ENCODE measurements at regions not wholly inside any gene's neighbourhood (a gene's known extent, or its start where the extent isn't known, plus 50 kb on each side); places are given as distances from the start of the nearest gene placed in this dataset.
"Not testable (repeated sequence)": the region's sequence is repeated elsewhere in the genome, so short reads cannot be mapped to it uniquely, and the experiment has no call there.

- DNase-seq (ENCODE audit: extremely low read depth, insufficient read length), result no peak
Observed at GRCh38 chr1:19559641-19560040, 74.3 kb upstream of the CAPZB start.

GRCh38 chr1:19557609-19558051, 72.3 kb upstream of the CAPZB start:
- DNase-seq (ENCODE audit: extremely low read depth, insufficient read length), result no peak
- H3K27me3 ChIP-seq (replicated peaks; ENCODE audit: control insufficient read depth, insufficient read depth, low read length), result no peaks in the 10 kb centered on the region
- H3K4me3 ChIP-seq (replicated peaks; ENCODE audit: low read depth, low read length), result no peak overlapping the region
- no peak for TF ChIP-seq CTCF (IDR thresholded peaks at IDR 0.05; ENCODE audit: insufficient read depth, low read length, poor library complexity, severe bottlenecking)
- H3K36me3 ChIP-seq (ENCODE audit: control insufficient read depth, insufficient read depth, low read length), result no peaks in the 10 kb centered on the region

More at GRCh38 chr1:19559641-19560040, 74.3 kb upstream of the CAPZB start:
- H3K27me3 ChIP-seq (replicated peaks; ENCODE audit: control insufficient read depth, insufficient read depth, low read length), result no peaks in the 10 kb centered on the region
- no peak overlapping the region for H3K4me3 ChIP-seq (replicated peaks; ENCODE audit: low read depth, low read length)
- TF ChIP-seq CTCF (IDR thresholded peaks at IDR 0.05; ENCODE audit: insufficient read depth, low read length, poor library complexity, severe bottlenecking), result no peak
- no peaks in the 10 kb centered on the region for H3K36me3 ChIP-seq (ENCODE audit: control insufficient read depth, insufficient read depth, low read length)

- no peaks in the 10 kb centered on the region for H3K27me3 ChIP-seq (replicated peaks; ENCODE audit: control insufficient read depth, insufficient read depth, low read length)
Observed at GRCh38 chr1:19554090-19554489, 68.8 kb upstream of the CAPZB start.

GRCh38 chr1:19552291-19553010, 67.1 kb upstream of the CAPZB start:
- H3K36me3 ChIP-seq (ENCODE audit: control insufficient read depth, insufficient read depth, low read length), result no peaks in the 10 kb centered on the region
- no peak for TF ChIP-seq CTCF (IDR thresholded peaks at IDR 0.05; ENCODE audit: insufficient read depth, low read length, poor library complexity, severe bottlenecking)
- H3K27me3 ChIP-seq (replicated peaks; ENCODE audit: control insufficient read depth, insufficient read depth, low read length), result no peaks in the 10 kb centered on the region
- no peak overlapping the region for H3K4me3 ChIP-seq (replicated peaks; ENCODE audit: low read depth, low read length)
- no peak for DNase-seq (ENCODE audit: extremely low read depth, insufficient read length)

More at GRCh38 chr1:19554090-19554489, 68.8 kb upstream of the CAPZB start:
- Histone ChIP-seq H3K36me3 (ENCODE audit: control insufficient read depth, insufficient read depth, low read length) (no peaks in the 10 kb centered on the region), H3K4me3 (replicated peaks; ENCODE audit: low read depth, low read length) (no peak overlapping the region)
- no peak for TF ChIP-seq CTCF (IDR thresholded peaks at IDR 0.05; ENCODE audit: insufficient read depth, low read length, poor library complexity, severe bottlenecking)
- no peak for DNase-seq (ENCODE audit: extremely low read depth, insufficient read length)

GRCh38 chr1:19551837-19552236, 66.5 kb upstream of the CAPZB start:
- H3K4me3 ChIP-seq (replicated peaks; ENCODE audit: low read depth, low read length); H3K27me3 ChIP-seq (replicated peaks; ENCODE audit: control insufficient read depth, insufficient read depth, low read length); DNase-seq (ENCODE audit: extremely low read depth, insufficient read length); H3K36me3 ChIP-seq (ENCODE audit: control insufficient read depth, insufficient read depth, low read length): not testable (repeated sequence)

GRCh38 chr1:19550437-19550836, 65.1 kb upstream of the CAPZB start:
- not testable (repeated sequence) for H3K4me3 ChIP-seq (replicated peaks; ENCODE audit: low read depth, low read length); H3K27me3 ChIP-seq (replicated peaks; ENCODE audit: control insufficient read depth, insufficient read depth, low read length); H3K36me3 ChIP-seq (ENCODE audit: control insufficient read depth, insufficient read depth, low read length); DNase-seq (ENCODE audit: extremely low read depth, insufficient read length)

GRCh38 chr1:19547814-19548213, 62.5 kb upstream of the CAPZB start:
- Histone ChIP-seq H3K4me3 (replicated peaks; ENCODE audit: low read depth, low read length) (no peak overlapping the region), H3K27me3 (replicated peaks; ENCODE audit: control insufficient read depth, insufficient read depth, low read length) (no peaks in the 10 kb centered on the region), H3K36me3 (ENCODE audit: control insufficient read depth, insufficient read depth, low read length) (no peaks in the 10 kb centered on the region)
- no peak for DNase-seq (ENCODE audit: extremely low read depth, insufficient read length)
- no peak for TF ChIP-seq CTCF (IDR thresholded peaks at IDR 0.05; ENCODE audit: insufficient read depth, low read length, poor library complexity, severe bottlenecking)

Measured in GM06990 (cell line).